Mesodermal cell (in vitro differentiated cells): ENCODE measurements at regions not wholly inside any gene's neighbourhood (a gene's known extent, or its start where the extent isn't known, plus 50 kb on each side); places are given as distances from the start of the nearest gene placed in this dataset.
"Not testable (repeated sequence)": the region's sequence is repeated elsewhere in the genome, so short reads cannot be mapped to it uniquely, and the experiment has no call there.

Experiments used
- H3K27ac ChIP-seq: 2 replicates; pipeline ENCODE4 v1.7.0; 2013; ENCODE audit warnings: mild to moderate bottlenecking, low read depth, low read length, moderate library complexity; ENCODE audit not compliant: severe bottlenecking
- H3K36me3 ChIP-seq: 2 replicates; pipeline ENCODE4 v1.7.1; 2013; ENCODE audit warnings: mild to moderate bottlenecking, low read length, moderate library complexity; ENCODE audit not compliant: control insufficient read depth, insufficient read depth
- H3K4me1 ChIP-seq: one replicate; pipeline ENCODE4 v1.7.1; 2013; ENCODE audit warnings: mild to moderate bottlenecking, low read length; ENCODE audit not compliant: insufficient read depth, control insufficient read depth, poor library complexity, severe bottlenecking
- H3K4me3 ChIP-seq: 2 replicates; pipeline ENCODE4 v1.7.0; 2013; ENCODE audit warnings: low read length, control low read depth, mild to moderate bottlenecking; ENCODE audit not compliant: insufficient read depth, poor library complexity, severe bottlenecking; ENCODE audit errors: extremely low read depth
- H3K9me3 ChIP-seq: 2 replicates; pipeline ENCODE4 v1.7.1; 2013; ENCODE audit warnings: mild to moderate bottlenecking, low read length, moderate library complexity; ENCODE audit not compliant: control insufficient read depth
- WGBS, 2 experiments: methylation state at CpG; one replicate each; pipeline ENCODE4 v1.1.5; 2013; ENCODE audit warnings: missing lambda C conversion rate in 2 of 2; ENCODE audit not compliant: insufficient coverage in 2 of 2; 5-methylcytosine and 5-hydroxymethylcytosine counted together

GRCh38 chr11:129711760-129712159 is 103.9 kb upstream of the TMEM45B start:
- Histone ChIP-seq H3K9me3 (no peaks in the 10 kb centered on the region), H3K36me3 (no peaks in the 10 kb centered on the region)
- WGBS, 2 experiments = 86 to 88% methylated on average over 2 of the region's 3 CpGs

GRCh38 chr11:129712486-129713240 is 103.0 kb upstream of the TMEM45B start:
- H3K27ac ChIP-seq, H3K4me3 ChIP-seq, H3K9me3 ChIP-seq, H3K4me1 ChIP-seq, H3K36me3 ChIP-seq: not testable (repeated sequence)
- 88 to 92% methylated on average over 18 to 25 of the region's 25 CpGs for WGBS, 2 experiments

More at GRCh38 chr11:129711760-129712159, 103.9 kb upstream of the TMEM45B start:
- Histone ChIP-seq H3K4me1 (no peaks in the 10 kb centered on the region), H3K4me3 (no peak overlapping the region), H3K27ac (no peak overlapping the region)

DNA sequence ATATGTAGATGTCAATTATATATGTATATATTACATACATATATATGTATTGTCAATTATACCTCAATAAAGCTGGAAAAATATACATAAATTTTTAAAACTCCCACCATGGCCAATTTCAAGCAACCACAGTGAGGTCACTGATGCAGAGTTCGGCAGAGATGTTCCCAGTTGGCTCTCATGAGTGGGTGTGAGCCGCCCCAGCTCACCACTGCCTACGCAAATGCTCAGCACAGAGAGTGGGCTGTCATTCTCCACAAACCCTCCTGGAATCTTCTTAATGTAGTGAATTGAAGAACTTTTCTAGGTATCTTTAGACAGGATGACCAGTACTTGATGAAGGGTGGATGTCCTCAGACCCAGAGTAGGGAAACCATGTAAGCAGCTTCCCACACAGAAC is 96.6 kb upstream of the TMEM45B start:
- WGBS, 2 experiments = 100% methylated on average over 1 of the region's 3 CpGs; no CpG with 5 or more reads in 1 of the 2 experiments
- no peaks in the 10 kb centered on the region for H3K36me3 ChIP-seq
- no peak overlapping the region for H3K27ac ChIP-seq

DNA sequence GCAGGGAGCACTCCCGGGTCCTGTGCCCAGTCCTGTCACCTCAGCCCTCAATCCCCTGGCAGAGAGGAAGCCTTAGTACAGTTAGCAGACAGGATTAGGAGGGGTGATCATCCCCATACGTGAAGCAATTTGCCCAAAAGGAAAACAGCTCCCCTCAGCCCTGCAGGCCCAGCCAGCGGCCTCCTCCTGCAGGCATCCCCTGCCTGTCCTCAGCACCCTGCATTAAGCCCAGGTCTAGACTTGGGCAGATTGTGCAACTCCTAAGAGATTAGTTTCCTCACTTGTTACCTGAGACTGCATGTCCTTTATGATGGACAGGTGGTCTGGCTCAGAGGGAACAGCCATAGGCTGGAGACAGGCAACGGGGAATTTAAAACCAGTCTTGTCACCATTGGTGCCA is 95.5 kb upstream of the TMEM45B start:
- Histone ChIP-seq H3K4me1 (no peaks in the 10 kb centered on the region), H3K9me3 (no peaks in the 10 kb centered on the region), H3K36me3 (no peaks in the 10 kb centered on the region), H3K4me3 (no peak overlapping the region), H3K27ac (no peak overlapping the region)
- 74 to 92% methylated on average over 2 to 3 of the region's 4 CpGs for WGBS, 2 experiments

More for the DNA sequence above, 96.6 kb upstream of the TMEM45B start:
- no peaks in the 10 kb centered on the region for H3K4me1 ChIP-seq
- no peaks in the 10 kb centered on the region for H3K9me3 ChIP-seq
- no peak overlapping the region for H3K4me3 ChIP-seq

DNA sequence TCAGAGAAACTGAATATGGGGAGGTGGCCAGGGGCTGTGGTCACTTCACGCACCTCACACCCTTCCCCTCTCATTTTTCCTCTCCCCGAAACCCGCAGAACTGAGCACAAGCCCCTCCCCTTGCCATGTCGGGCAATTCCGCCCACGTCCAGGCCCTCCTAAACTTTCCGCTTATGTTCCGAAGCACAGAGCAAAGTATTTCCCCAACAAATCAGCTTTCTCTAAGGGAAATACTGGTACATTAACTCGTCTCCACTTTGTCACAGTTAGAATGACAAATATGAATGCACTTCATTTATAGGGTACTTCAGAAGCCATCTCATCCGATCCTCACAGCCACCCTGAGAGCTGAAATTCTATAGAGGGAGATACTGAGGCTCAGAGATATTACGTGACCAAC is 94.7 kb upstream of the TMEM45B start:
- Histone ChIP-seq H3K4me1 (no peaks in the 10 kb centered on the region), H3K9me3 (no peaks in the 10 kb centered on the region), H3K4me3 (no peak overlapping the region), H3K36me3 (no peaks in the 10 kb centered on the region), H3K27ac (no peak overlapping the region)
- 89 to 90% methylated on average over 7 to 10 of the region's 11 CpGs for WGBS, 2 experiments

- Histone ChIP-seq H3K4me3 (no peak overlapping the region), H3K36me3 (no peaks in the 10 kb centered on the region), H3K4me1 (no peaks in the 10 kb centered on the region), H3K9me3 (no peaks in the 10 kb centered on the region), H3K27ac (no peak overlapping the region)
- 76 to 83% methylated on average over 8 to 10 of the region's 13 CpGs for WGBS, 2 experiments
These were observed 94.0 kb upstream of the TMEM45B start for GRCh38 chr11:129721685-129722084.

GRCh38 chr11:129722529-129722928 is 93.1 kb upstream of the TMEM45B start:
- Histone ChIP-seq H3K4me1 (no peaks in the 10 kb centered on the region), H3K27ac (no peak overlapping the region), H3K36me3 (no peaks in the 10 kb centered on the region), H3K4me3 (no peak overlapping the region), H3K9me3 (no peaks in the 10 kb centered on the region)
- 89 to 92% methylated on average over 5 to 6 of the region's 6 CpGs for WGBS, 2 experiments

- H3K27ac ChIP-seq = no peak overlapping the region
- no peak overlapping the region for H3K4me3 ChIP-seq
- no peaks in the 10 kb centered on the region for H3K9me3 ChIP-seq
- H3K36me3 ChIP-seq = no peaks in the 10 kb centered on the region
- H3K4me1 ChIP-seq = no peaks in the 10 kb centered on the region
- 71 to 79% methylated on average over 8 of the region's 13 CpGs for WGBS, 2 experiments
These were observed 92.4 kb upstream of the TMEM45B start for GRCh38 chr11:129723146-129723760.

- Histone ChIP-seq H3K27ac (no peak overlapping the region), H3K4me1 (no peaks in the 10 kb centered on the region), H3K4me3 (no peak overlapping the region), H3K9me3 (no peaks in the 10 kb centered on the region), H3K36me3 (no peaks in the 10 kb centered on the region)
- WGBS, 2 experiments = 83% methylated on average over 10 to 11 of the region's 11 CpGs
These were observed 91.9 kb upstream of the TMEM45B start for GRCh38 chr11:129723761-129724162.

GRCh38 chr11:129724866-129725265 is 90.8 kb upstream of the TMEM45B start:
- H3K36me3 ChIP-seq = no peaks in the 10 kb centered on the region
- H3K4me3 ChIP-seq = no peak overlapping the region
- H3K4me1 ChIP-seq = no peaks in the 10 kb centered on the region
- H3K27ac ChIP-seq = no peak overlapping the region
- 81 to 100% methylated on average over 1 to 3 of the region's 5 CpGs for WGBS, 2 experiments
- no peaks in the 10 kb centered on the region for H3K9me3 ChIP-seq

- H3K9me3 ChIP-seq = no peaks in the 10 kb centered on the region
- no peaks in the 10 kb centered on the region for H3K4me1 ChIP-seq
- H3K36me3 ChIP-seq = no peaks in the 10 kb centered on the region
- WGBS, 2 experiments = 94 to 100% methylated on average over 2 to 5 of the region's 7 CpGs
- no peak overlapping the region for H3K4me3 ChIP-seq
- no peak overlapping the region for H3K27ac ChIP-seq
These were observed 89.5 kb upstream of the TMEM45B start for GRCh38 chr11:129726179-129726578.
